H1 (cell line): ENCODE measurements at regions not wholly inside any gene's neighbourhood (a gene's known extent, or its start where the extent isn't known, plus 50 kb on each side); places are given as distances from the start of the nearest gene placed in this dataset.

Source experiments
- BACH1 ChIP-seq: IDR thresholded peaks from 2 replicates; pipeline ENCODE4 v1.6.1; 2012; ENCODE audit warnings: low read length, improper control_type of control experiment
- EGR1 ChIP-seq: IDR thresholded peaks from 2 replicates; pipeline ENCODE4 v1.6.1; 2011; ENCODE audit warnings: low read depth, low read length, borderline replicate concordance
- NRF1 ChIP-seq: IDR thresholded peaks from 2 replicates; pipeline ENCODE4 v1.6.1; 2011; ENCODE audit warnings: mild to moderate bottlenecking, low read depth, low read length, improper control_type of control experiment
- POLR2A ChIP-seq, 2 experiments: IDR thresholded peaks; 1 replicate in 1 of 2; 2 replicates in 1 of 2; pipeline ENCODE4 v1.6.1; 2011; ENCODE audit warnings: low read depth in 2 of 2, low read length in 2 of 2, mild to moderate bottlenecking in 2 of 2; ENCODE audit errors: control extremely low read depth in 1 of 2
- POLR2AphosphoS5 ChIP-seq: IDR thresholded peaks from 2 replicates; pipeline ENCODE4 v1.6.1; 2011; ENCODE audit warnings: low read depth, low read length
- SIN3A ChIP-seq, 2 experiments: IDR thresholded peaks in 1 of 2; conservative IDR thresholded peaks in 1 of 2; 2 replicates each; pipeline ENCODE4 v1.6.1; 2011 to 2012; ENCODE audit warnings: low read length in 2 of 2, improper control_type of control experiment in 1 of 2, low read depth in 1 of 2, mild to moderate bottlenecking in 1 of 2
- TAF7 ChIP-seq: optimal IDR thresholded peaks from 2 replicates; pipeline ENCODE3; 2011; ENCODE audit warnings: low read depth, mild to moderate bottlenecking, inconsistent platforms, low read length, moderate library complexity, borderline replicate concordance
- YY1 ChIP-seq: IDR thresholded peaks from 2 replicates; pipeline ENCODE4 v1.6.1; 2011; ENCODE audit warnings: low read depth, mild to moderate bottlenecking, low read length
- TF ChIP-seq, protein P1 (sequence below), 3 experiments: IDR thresholded peaks; 1 replicate in 2 of 3; 2 replicates in 1 of 3; pipeline versions ENCODE4 v1.5.1 to v1.6.1; 2011; ENCODE audit warnings: low read length in 3 of 3, mild to moderate bottlenecking in 3 of 3, inconsistent platforms in 2 of 3, low read depth in 1 of 3, moderate library complexity in 1 of 3; ENCODE audit not compliant: insufficient read depth in 1 of 3; ENCODE audit errors: control extremely low read depth in 1 of 3
- TF ChIP-seq, protein P2 (sequence below): IDR thresholded peaks from 2 replicates; pipeline ENCODE4 v1.6.1; 2011; ENCODE audit warnings: low read depth, mild to moderate bottlenecking, low read length; ENCODE audit not compliant: insufficient read depth
- TF ChIP-seq, protein P3 (sequence below): IDR thresholded peaks from 2 replicates; pipeline ENCODE4 v1.6.1; 2011; ENCODE audit warnings: low read length, improper control_type of control experiment
- TF ChIP-seq, protein P4 (sequence below): IDR thresholded peaks from 2 replicates; pipeline ENCODE4 v1.6.1; 2012; ENCODE audit warnings: inconsistent platforms
- TF ChIP-seq, protein P5 (sequence below): IDR thresholded peaks from 2 replicates; pipeline ENCODE4 v1.6.1; 2012; ENCODE audit warnings: inconsistent platforms

DNA sequence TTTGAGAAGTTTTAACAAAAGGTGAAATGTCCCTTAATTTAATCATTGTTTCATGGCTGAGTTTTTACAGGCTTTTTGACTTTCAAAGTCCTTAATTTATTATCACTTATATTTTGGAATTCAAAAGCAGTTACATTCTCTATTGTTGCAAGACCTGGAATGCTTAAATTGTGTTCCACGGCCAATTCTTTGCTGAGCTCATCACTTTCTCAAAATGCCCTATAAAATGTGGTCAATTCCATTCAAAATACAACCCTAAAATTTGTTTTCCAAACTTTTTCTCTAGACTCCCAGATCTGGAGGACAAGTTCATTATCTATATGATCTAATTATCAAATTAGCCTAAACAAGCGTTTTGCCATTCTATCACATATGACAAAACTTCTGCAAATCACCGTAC, 1051.2 kb downstream of the TDRD15 start:
- TF ChIP-seq YY1 (no peak), TAF7 (no peak), POLR2AphosphoS5 (no peak), SIN3A (conservative IDR thresholded peaks at IDR 0.05 in 1 of 2, IDR thresholded peaks at IDR 0.05 in 1 of 2; ENCODE audit: low read depth in 1 of 2, low read length in 2 of 2) (no peak), POLR2A (IDR thresholded peaks at IDR 0.05; ENCODE audit: control extremely low read depth in 1 of 2, low read depth in 2 of 2, low read length in 2 of 2) (no peak), NRF1 (no peak), BACH1 (no peak), EGR1 (no peak)
- TF ChIP-seq, protein P1, sequence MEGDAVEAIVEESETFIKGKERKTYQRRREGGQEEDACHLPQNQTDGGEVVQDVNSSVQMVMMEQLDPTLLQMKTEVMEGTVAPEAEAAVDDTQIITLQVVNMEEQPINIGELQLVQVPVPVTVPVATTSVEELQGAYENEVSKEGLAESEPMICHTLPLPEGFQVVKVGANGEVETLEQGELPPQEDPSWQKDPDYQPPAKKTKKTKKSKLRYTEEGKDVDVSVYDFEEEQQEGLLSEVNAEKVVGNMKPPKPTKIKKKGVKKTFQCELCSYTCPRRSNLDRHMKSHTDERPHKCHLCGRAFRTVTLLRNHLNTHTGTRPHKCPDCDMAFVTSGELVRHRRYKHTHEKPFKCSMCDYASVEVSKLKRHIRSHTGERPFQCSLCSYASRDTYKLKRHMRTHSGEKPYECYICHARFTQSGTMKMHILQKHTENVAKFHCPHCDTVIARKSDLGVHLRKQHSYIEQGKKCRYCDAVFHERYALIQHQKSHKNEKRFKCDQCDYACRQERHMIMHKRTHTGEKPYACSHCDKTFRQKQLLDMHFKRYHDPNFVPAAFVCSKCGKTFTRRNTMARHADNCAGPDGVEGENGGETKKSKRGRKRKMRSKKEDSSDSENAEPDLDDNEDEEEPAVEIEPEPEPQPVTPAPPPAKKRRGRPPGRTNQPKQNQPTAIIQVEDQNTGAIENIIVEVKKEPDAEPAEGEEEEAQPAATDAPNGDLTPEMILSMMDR (IDR thresholded peaks at IDR 0.05; ENCODE audit: control extremely low read depth in 1 of 3, insufficient read depth in 1 of 3, low read depth in 1 of 3, low read length in 3 of 3) = no peak
- TF ChIP-seq, protein P2, sequence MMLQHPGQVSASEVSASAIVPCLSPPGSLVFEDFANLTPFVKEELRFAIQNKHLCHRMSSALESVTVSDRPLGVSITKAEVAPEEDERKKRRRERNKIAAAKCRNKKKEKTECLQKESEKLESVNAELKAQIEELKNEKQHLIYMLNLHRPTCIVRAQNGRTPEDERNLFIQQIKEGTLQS = no peak
- TF ChIP-seq, protein P3, sequence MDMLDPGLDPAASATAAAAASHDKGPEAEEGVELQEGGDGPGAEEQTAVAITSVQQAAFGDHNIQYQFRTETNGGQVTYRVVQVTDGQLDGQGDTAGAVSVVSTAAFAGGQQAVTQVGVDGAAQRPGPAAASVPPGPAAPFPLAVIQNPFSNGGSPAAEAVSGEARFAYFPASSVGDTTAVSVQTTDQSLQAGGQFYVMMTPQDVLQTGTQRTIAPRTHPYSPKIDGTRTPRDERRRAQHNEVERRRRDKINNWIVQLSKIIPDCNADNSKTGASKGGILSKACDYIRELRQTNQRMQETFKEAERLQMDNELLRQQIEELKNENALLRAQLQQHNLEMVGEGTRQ = no peak
- TF ChIP-seq, protein P4, sequence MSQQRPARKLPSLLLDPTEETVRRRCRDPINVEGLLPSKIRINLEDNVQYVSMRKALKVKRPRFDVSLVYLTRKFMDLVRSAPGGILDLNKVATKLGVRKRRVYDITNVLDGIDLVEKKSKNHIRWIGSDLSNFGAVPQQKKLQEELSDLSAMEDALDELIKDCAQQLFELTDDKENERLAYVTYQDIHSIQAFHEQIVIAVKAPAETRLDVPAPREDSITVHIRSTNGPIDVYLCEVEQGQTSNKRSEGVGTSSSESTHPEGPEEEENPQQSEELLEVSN = no peak
- TF ChIP-seq, protein P5, sequence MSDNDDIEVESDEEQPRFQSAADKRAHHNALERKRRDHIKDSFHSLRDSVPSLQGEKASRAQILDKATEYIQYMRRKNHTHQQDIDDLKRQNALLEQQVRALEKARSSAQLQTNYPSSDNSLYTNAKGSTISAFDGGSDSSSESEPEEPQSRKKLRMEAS = no peak
